ENCODE measurements at regions not wholly inside any gene's neighbourhood (a gene's known extent, or its start where the extent isn't known, plus 50 kb on each side); places are given as distances from the start of the nearest gene placed in this dataset.

DNA sequence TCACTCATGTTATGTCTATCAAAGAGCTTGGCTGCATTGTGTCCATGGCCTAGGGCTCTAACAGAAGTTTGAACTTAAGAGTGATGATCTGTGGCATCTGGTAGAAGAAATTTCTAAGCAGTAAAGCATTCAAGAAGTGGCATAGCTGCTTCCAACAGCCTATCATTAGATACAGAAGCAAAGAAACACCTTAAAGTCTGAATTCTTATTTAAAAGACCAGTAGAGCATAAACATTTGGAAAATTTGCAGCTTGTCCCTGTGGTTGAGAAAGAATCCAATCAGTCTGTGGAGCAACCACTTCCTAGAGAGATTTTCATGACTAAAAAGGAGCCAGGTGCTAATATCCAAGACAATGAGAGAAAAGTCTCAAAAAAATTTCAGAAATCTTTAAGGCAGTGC lies 165.5 kb downstream of the SNX7 start:
- H4K20me1 ChIP-seq (replicated peaks; ENCODE audit: control insufficient read depth, extremely low read depth, insufficient read depth, low read length) = no peaks in the 10 kb centered on the region
- H3K9me1 ChIP-seq (replicated peaks; ENCODE audit: control insufficient read depth, extremely low read depth, insufficient read depth, low read length) = no peaks in the 10 kb centered on the region
- no peaks in the 10 kb centered on the region for H3K79me2 ChIP-seq (ENCODE audit: control insufficient read depth, insufficient read depth, low read length)
- no peaks in the 10 kb centered on the region for H3K36me3 ChIP-seq (ENCODE audit: control insufficient read depth in 2 of 2, extremely low read depth in 1 of 2, insufficient read depth in 2 of 2, low read length in 2 of 2)
- H3K4me2 ChIP-seq (ENCODE audit: insufficient read depth, low read length) = no peak overlapping the region
- DNase-seq (ENCODE audit: low read depth, low spot score) (no peak), FAIRE-seq (no peak)
- H2AFZ ChIP-seq (ENCODE audit: low read depth, low read length) = no peak overlapping the region
- dilution Hi-C loops (cut with MboI; ENCODE audit: extremely low pct_ligation_motif_present, low sequenced_read_pairs) (no loop called here), intact Hi-C loops (cut with micrococcal nuclease) (no loop called here)
- H3K4me3 ChIP-seq (replicated peaks in 1 of 3; ENCODE audit: insufficient read depth in 1 of 3, low read depth in 1 of 3, low read length in 3 of 3) = no peak overlapping the region
- no peaks in the 10 kb centered on the region for H3K4me1 ChIP-seq (ENCODE audit: control insufficient read depth, extremely low read depth, insufficient read depth, low read length)
- TF ChIP-seq POLR2A (IDR thresholded peaks at IDR 0.05; ENCODE audit: low read depth, low read length) (no peak), GATA2 (IDR thresholded peaks at IDR 0.05; ENCODE audit: insufficient read depth, insufficient read length, low read depth, low read length) (no peak), FOS (IDR thresholded peaks at IDR 0.05; ENCODE audit: borderline replicate concordance, insufficient read depth, low read length) (no peak), JUN (IDR thresholded peaks at IDR 0.05; ENCODE audit: borderline replicate concordance, insufficient read depth, insufficient read length, low read depth) (no peak)
- TF ChIP-seq, protein P1, sequence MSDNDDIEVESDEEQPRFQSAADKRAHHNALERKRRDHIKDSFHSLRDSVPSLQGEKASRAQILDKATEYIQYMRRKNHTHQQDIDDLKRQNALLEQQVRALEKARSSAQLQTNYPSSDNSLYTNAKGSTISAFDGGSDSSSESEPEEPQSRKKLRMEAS (IDR thresholded peaks at IDR 0.05; ENCODE audit: insufficient read depth, insufficient read length) = no peak
- no peaks in the 10 kb centered on the region for H3K9me3 ChIP-seq (replicated peaks; ENCODE audit: control insufficient read depth, insufficient read depth, low read length)
- ChIA-PET POLR2A (no interaction called here), CTCF (interaction anchor here (1.2 to 1.9 kb wide), 3 partner anchors 16 to 33 kb away, joined by 3 to 5 read pairs (median 4); no protein-coding TSS in a partner anchor)
- peaks cover 0 to 2% of the 10 kb centered on the region in 2 experiments for H3K27me3 ChIP-seq (ENCODE audit: control insufficient read depth in 2 of 2, insufficient read depth in 2 of 2, low read length in 2 of 2)
- H3K27ac ChIP-seq (ENCODE audit: insufficient read depth, low read depth, low read length) = no peak overlapping the region
- BruUV-seq (replicated peaks) = no TSS peak
- H3K9ac ChIP-seq (replicated peaks; ENCODE audit: extremely low read depth, insufficient read depth, low read length) = no peak overlapping the region

DNA sequence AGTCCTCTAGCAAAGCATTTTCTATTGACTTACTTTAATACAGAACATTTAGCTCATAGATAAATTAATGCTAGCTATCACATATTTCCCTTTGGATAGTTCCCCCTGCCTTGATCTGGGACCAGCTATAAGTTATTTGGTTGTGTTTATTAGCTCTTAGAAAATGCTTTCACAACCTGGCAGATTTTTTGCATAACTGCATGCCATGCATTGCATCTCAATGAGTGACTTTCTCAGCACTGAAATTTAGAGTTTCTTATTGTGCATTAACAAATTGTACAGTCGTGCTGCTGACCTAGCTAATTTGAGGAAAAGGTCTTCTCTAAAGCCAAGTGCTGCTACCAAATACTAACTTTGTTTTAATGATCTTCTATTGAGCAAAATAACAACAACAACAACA lies 164.8 kb downstream of the PLPPR5 start:
- no peaks in the 10 kb centered on the region for H4K20me1 ChIP-seq (replicated peaks; ENCODE audit: control insufficient read depth, extremely low read depth, insufficient read depth, low read length)
- dilution Hi-C loops (cut with MboI; ENCODE audit: extremely low pct_ligation_motif_present, low sequenced_read_pairs) (no loop called here), intact Hi-C loops (cut with micrococcal nuclease) (no loop called here)
- no peak for FAIRE-seq
- no peak overlapping the region for H3K27ac ChIP-seq (ENCODE audit: insufficient read depth, low read depth, low read length)
- no peak overlapping the region for H3K4me3 ChIP-seq (replicated peaks in 1 of 3; ENCODE audit: insufficient read depth in 1 of 3, low read depth in 1 of 3, low read length in 3 of 3)
- H3K9me3 ChIP-seq (replicated peaks; ENCODE audit: control insufficient read depth, insufficient read depth, low read length) = no peaks in the 10 kb centered on the region
- H2AFZ ChIP-seq (ENCODE audit: low read depth, low read length) = no peak overlapping the region
- H3K27me3 ChIP-seq (ENCODE audit: control insufficient read depth in 2 of 2, insufficient read depth in 2 of 2, low read length in 2 of 2) = peaks cover 3% of the 10 kb centered on the region in 2 experiments
- POLR2A ChIA-PET = no interaction called here
- CTCF ChIA-PET = interaction anchor here (0.7 kb wide), 1 partner anchor 16 kb away, joined by 3 read pairs; no protein-coding TSS in a partner anchor
- no peak for TF ChIP-seq EZH2 (IDR thresholded peaks at IDR 0.05; ENCODE audit: borderline replicate concordance, low read depth, low read length, severe bottlenecking)
- no peak for TF ChIP-seq POLR2A (IDR thresholded peaks at IDR 0.05; ENCODE audit: low read depth, low read length)
- TF ChIP-seq POLR2AphosphoS5 (IDR thresholded peaks at IDR 0.05; ENCODE audit: insufficient read depth, low read depth, low read length) = no peak
- no peak for TF ChIP-seq GATA2 (IDR thresholded peaks at IDR 0.05; ENCODE audit: insufficient read depth, insufficient read length, low read depth, low read length)
- TF ChIP-seq MYC (IDR thresholded peaks at IDR 0.05; ENCODE audit: low read depth, low read length) = no peak
- TF ChIP-seq FOS (IDR thresholded peaks at IDR 0.05; ENCODE audit: borderline replicate concordance, insufficient read depth, low read length) = no peak
- TF ChIP-seq, protein P2, sequence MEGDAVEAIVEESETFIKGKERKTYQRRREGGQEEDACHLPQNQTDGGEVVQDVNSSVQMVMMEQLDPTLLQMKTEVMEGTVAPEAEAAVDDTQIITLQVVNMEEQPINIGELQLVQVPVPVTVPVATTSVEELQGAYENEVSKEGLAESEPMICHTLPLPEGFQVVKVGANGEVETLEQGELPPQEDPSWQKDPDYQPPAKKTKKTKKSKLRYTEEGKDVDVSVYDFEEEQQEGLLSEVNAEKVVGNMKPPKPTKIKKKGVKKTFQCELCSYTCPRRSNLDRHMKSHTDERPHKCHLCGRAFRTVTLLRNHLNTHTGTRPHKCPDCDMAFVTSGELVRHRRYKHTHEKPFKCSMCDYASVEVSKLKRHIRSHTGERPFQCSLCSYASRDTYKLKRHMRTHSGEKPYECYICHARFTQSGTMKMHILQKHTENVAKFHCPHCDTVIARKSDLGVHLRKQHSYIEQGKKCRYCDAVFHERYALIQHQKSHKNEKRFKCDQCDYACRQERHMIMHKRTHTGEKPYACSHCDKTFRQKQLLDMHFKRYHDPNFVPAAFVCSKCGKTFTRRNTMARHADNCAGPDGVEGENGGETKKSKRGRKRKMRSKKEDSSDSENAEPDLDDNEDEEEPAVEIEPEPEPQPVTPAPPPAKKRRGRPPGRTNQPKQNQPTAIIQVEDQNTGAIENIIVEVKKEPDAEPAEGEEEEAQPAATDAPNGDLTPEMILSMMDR (IDR thresholded peaks at IDR 0.05; ENCODE audit: extremely low read depth in 1 of 2, insufficient read depth in 1 of 2, low read depth in 1 of 2, low read length in 2 of 2) = no peak
- TF ChIP-seq, protein P1 (IDR thresholded peaks at IDR 0.05; ENCODE audit: insufficient read depth, insufficient read length) = no peak
- no peak for TF ChIP-seq JUN (IDR thresholded peaks at IDR 0.05; ENCODE audit: borderline replicate concordance, insufficient read depth, insufficient read length, low read depth)
- no peaks in the 10 kb centered on the region for H3K79me2 ChIP-seq (ENCODE audit: control insufficient read depth, insufficient read depth, low read length)
- H3K36me3 ChIP-seq (ENCODE audit: control insufficient read depth in 2 of 2, extremely low read depth in 1 of 2, insufficient read depth in 2 of 2, low read length in 2 of 2) = no peaks in the 10 kb centered on the region
- no peaks in the 10 kb centered on the region for H3K4me1 ChIP-seq (ENCODE audit: control insufficient read depth, extremely low read depth, insufficient read depth, low read length)
- no TSS peak for BruUV-seq (replicated peaks)
- no peaks in the 10 kb centered on the region for H3K9me1 ChIP-seq (replicated peaks; ENCODE audit: control insufficient read depth, extremely low read depth, insufficient read depth, low read length)
- no peak for DNase-seq (ENCODE audit: low read depth, low spot score)
- no peak overlapping the region for H3K9ac ChIP-seq (replicated peaks; ENCODE audit: extremely low read depth, insufficient read depth, low read length)
- H3K4me2 ChIP-seq (ENCODE audit: insufficient read depth, low read length) = no peak overlapping the region

Measured in endothelial cell of umbilical vein (primary cell).